Fibroblast of lung (primary cell): ENCODE measurements at regions not wholly inside any gene's neighbourhood (a gene's known extent, or its start where the extent isn't known, plus 50 kb on each side); places are given as distances from the start of the nearest gene placed in this dataset.

ENCODE experiments used
- DNase-seq, 2 donors: peaks; one replicate each; pipeline versions ENCODE4 v3.0.0 to v3.0.0-alpha.2; 2010; ENCODE audit warnings: low read depth in 2 of 2
- H2AFZ ChIP-seq: 2 replicates; pipeline ENCODE4 v1.5.1; 2012; ENCODE audit warnings: low read length, control low read depth, inconsistent platforms
- H3K27ac ChIP-seq: 2 replicates; pipeline ENCODE4 v1.5.1; 2011; ENCODE audit warnings: low read length, control low read depth; ENCODE audit not compliant: insufficient read depth
- H3K27me3 ChIP-seq: 2 replicates; pipeline ENCODE4 v1.5.1; 2011; ENCODE audit warnings: mild to moderate bottlenecking, low read length; ENCODE audit not compliant: control insufficient read depth, insufficient read depth
- H3K36me3 ChIP-seq: 2 replicates; pipeline ENCODE4 v1.5.1; 2011; ENCODE audit warnings: low read length; ENCODE audit not compliant: control insufficient read depth, insufficient read depth
- H3K4me1 ChIP-seq: 2 replicates; pipeline ENCODE4 v1.5.1; 2011; ENCODE audit warnings: low read length; ENCODE audit not compliant: control insufficient read depth, insufficient read depth; ENCODE audit errors: extremely low read depth
- H3K4me2 ChIP-seq: 2 replicates; pipeline ENCODE4 v1.5.1; 2011; ENCODE audit warnings: low read length, control low read depth; ENCODE audit not compliant: insufficient read depth; ENCODE audit errors: extremely low read depth
- H3K4me3 ChIP-seq, 4 experiments: fragments of 200-600 bp in 1 of 4; sonication (generic) in 1 of 4; replicated peaks in 1 of 4; 2 replicates each; pipeline ENCODE4 v1.5.1; 2011 to 2016; ENCODE audit warnings: low read length in 4 of 4, low read depth in 3 of 4, mild to moderate bottlenecking in 3 of 4, control low read depth in 2 of 4, inconsistent platforms in 1 of 4, mixed read lengths in 1 of 4; ENCODE audit not compliant: insufficient read depth in 1 of 4; ENCODE audit errors: control extremely low read depth in 1 of 4
- H3K79me2 ChIP-seq: 2 replicates; pipeline ENCODE4 v1.5.1; 2012; ENCODE audit warnings: mild to moderate bottlenecking, low read length, inconsistent platforms; ENCODE audit not compliant: control insufficient read depth, insufficient read depth
- H3K9ac ChIP-seq: 2 replicates; pipeline ENCODE4 v1.5.1; 2011; ENCODE audit warnings: mild to moderate bottlenecking, low read length, control low read depth; ENCODE audit not compliant: insufficient read depth
- H3K9me3 ChIP-seq: 2 replicates; pipeline ENCODE4 v1.5.1; 2012; ENCODE audit warnings: low read depth, low read length; ENCODE audit not compliant: control insufficient read depth, insufficient read depth
- H4K20me1 ChIP-seq: 2 replicates; pipeline ENCODE4 v1.5.1; 2011; ENCODE audit warnings: low read length; ENCODE audit not compliant: control insufficient read depth, insufficient read depth; ENCODE audit errors: extremely low read depth
- CTCF ChIP-seq, 2 donors: IDR thresholded peaks in 1 of 2; conservative IDR thresholded peaks in 1 of 2; 1 replicate in 1 of 2; 2 replicates in 1 of 2; pipeline ENCODE4 v1.5.1; 2011 to 2012; ENCODE audit warnings: low read length in 2 of 2, control low read depth in 1 of 2, inconsistent platforms in 1 of 2, low read depth in 1 of 2, mild to moderate bottlenecking in 1 of 2
- EZH2 ChIP-seq: IDR thresholded peaks from 2 replicates; pipeline ENCODE4 v1.5.1; 2012; ENCODE audit warnings: low read length, control low read depth, mild to moderate bottlenecking; ENCODE audit errors: missing control alignments

- Histone ChIP-seq H2AFZ (no peak overlapping the region), H3K4me2 (no peak overlapping the region), H4K20me1 (no peaks in the 10 kb centered on the region), H3K9me3 (no peaks in the 10 kb centered on the region), H3K36me3 (no peaks in the 10 kb centered on the region), H3K27me3 (no peaks in the 10 kb centered on the region), H3K79me2 (no peaks in the 10 kb centered on the region), H3K9ac (no peak overlapping the region), H3K4me3 (no peak overlapping the region), H3K4me1 (no peaks in the 10 kb centered on the region), H3K27ac (no peak overlapping the region)
- no peak for DNase-seq
- TF ChIP-seq CTCF (conservative IDR thresholded peaks at IDR 0.05 in 1 of 2, IDR thresholded peaks at IDR 0.05 in 1 of 2; ENCODE audit: low read depth in 1 of 2, low read length in 2 of 2), result no peak
- no peak for TF ChIP-seq EZH2
Measured at GRCh38 chrX:69562904-69563578, 52.9 kb upstream of the EDA start.

GRCh38 chrX:69564665-69565064 is 51.2 kb upstream of the EDA start:
- Histone ChIP-seq H3K4me2 (no peak overlapping the region), H3K4me3 (no peak overlapping the region), H4K20me1 (no peaks in the 10 kb centered on the region), H2AFZ (no peak overlapping the region), H3K9ac (no peak overlapping the region), H3K36me3 (no peaks in the 10 kb centered on the region), H3K9me3 (no peaks in the 10 kb centered on the region), H3K27ac (no peak overlapping the region), H3K79me2 (no peaks in the 10 kb centered on the region), H3K27me3 (no peaks in the 10 kb centered on the region), H3K4me1 (no peaks in the 10 kb centered on the region)
- no peak for DNase-seq
- no peak for TF ChIP-seq EZH2
- TF ChIP-seq CTCF (conservative IDR thresholded peaks at IDR 0.05 in 1 of 2, IDR thresholded peaks at IDR 0.05 in 1 of 2; ENCODE audit: low read depth in 1 of 2, low read length in 2 of 2), result no peak

- H3K4me1 ChIP-seq, result no peaks in the 10 kb centered on the region
- no peaks in the 10 kb centered on the region for H3K27me3 ChIP-seq
- H3K4me2 ChIP-seq, result no peak overlapping the region
- no peak overlapping the region for H3K27ac ChIP-seq
- no peaks in the 10 kb centered on the region for H3K79me2 ChIP-seq
- H4K20me1 ChIP-seq, result no peaks in the 10 kb centered on the region
- TF ChIP-seq EZH2 (no peak), CTCF (conservative IDR thresholded peaks at IDR 0.05 in 1 of 2, IDR thresholded peaks at IDR 0.05 in 1 of 2; ENCODE audit: low read depth in 1 of 2, low read length in 2 of 2) (no peak)
- no peak overlapping the region for H2AFZ ChIP-seq
- H3K9me3 ChIP-seq, result no peaks in the 10 kb centered on the region
- H3K9ac ChIP-seq, result no peak overlapping the region
- no peak overlapping the region for H3K4me3 ChIP-seq
- H3K36me3 ChIP-seq, result no peaks in the 10 kb centered on the region
- no peak for DNase-seq
Measured at GRCh38 chrX:69565247-69565815, 50.6 kb upstream of the EDA start.
